ENCODE measurements at regions not wholly inside any gene's neighbourhood (a gene's known extent, or its start where the extent isn't known, plus 50 kb on each side); places are given as distances from the start of the nearest gene placed in this dataset.

- TF ChIP-seq, protein P1, sequence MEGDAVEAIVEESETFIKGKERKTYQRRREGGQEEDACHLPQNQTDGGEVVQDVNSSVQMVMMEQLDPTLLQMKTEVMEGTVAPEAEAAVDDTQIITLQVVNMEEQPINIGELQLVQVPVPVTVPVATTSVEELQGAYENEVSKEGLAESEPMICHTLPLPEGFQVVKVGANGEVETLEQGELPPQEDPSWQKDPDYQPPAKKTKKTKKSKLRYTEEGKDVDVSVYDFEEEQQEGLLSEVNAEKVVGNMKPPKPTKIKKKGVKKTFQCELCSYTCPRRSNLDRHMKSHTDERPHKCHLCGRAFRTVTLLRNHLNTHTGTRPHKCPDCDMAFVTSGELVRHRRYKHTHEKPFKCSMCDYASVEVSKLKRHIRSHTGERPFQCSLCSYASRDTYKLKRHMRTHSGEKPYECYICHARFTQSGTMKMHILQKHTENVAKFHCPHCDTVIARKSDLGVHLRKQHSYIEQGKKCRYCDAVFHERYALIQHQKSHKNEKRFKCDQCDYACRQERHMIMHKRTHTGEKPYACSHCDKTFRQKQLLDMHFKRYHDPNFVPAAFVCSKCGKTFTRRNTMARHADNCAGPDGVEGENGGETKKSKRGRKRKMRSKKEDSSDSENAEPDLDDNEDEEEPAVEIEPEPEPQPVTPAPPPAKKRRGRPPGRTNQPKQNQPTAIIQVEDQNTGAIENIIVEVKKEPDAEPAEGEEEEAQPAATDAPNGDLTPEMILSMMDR (IDR thresholded peaks at IDR 0.05; ENCODE audit: insufficient read depth, low read depth, low read length), result no peak
- no peak for TF ChIP-seq EZH2 (IDR thresholded peaks at IDR 0.05; ENCODE audit: insufficient read depth, low read length)
Measured at GRCh38 chr11:106482917-106483785, 405.7 kb downstream of the AASDHPPT start.

Data from astrocyte (in vitro differentiated cells and primary cell).